ENCODE measurements at regions not wholly inside any gene's neighbourhood (a gene's known extent, or its start where the extent isn't known, plus 50 kb on each side); places are given as distances from the start of the nearest gene placed in this dataset.

- no peak for TF ChIP-seq CTCF (IDR thresholded peaks at IDR 0.05)
- TF ChIP-seq POLR2A (IDR thresholded peaks at IDR 0.05) = no peak
Observed at GRCh38 chr4:175562111-175562510, 250.0 kb downstream of the GPM6A start.
